ENCODE measurements at regions not wholly inside any gene's neighbourhood (a gene's known extent, or its start where the extent isn't known, plus 50 kb on each side); places are given as distances from the start of the nearest gene placed in this dataset.

GRCh38 chr6:91895599-91896285, 1308.9 kb upstream of the MAP3K7 start:
- TF ChIP-seq CTCF (IDR thresholded peaks at IDR 0.05; ENCODE audit: low read depth, low read length) (no peak), EZH2phosphoT487 (IDR thresholded peaks at IDR 0.05; ENCODE audit: low read depth) (no peak)

Measured in OCI-LY3 (cell line).